SK-N-MC (cell line): ENCODE measurements at regions not wholly inside any gene's neighbourhood (a gene's known extent, or its start where the extent isn't known, plus 50 kb on each side); places are given as distances from the start of the nearest gene placed in this dataset.
A peak's percentile ranks its signal among the peaks of the same experiment; 100 is the strongest.

ENCODE experiments used
- DNase-seq: peaks from one replicate; pipeline ENCODE4 v3.0.0-alpha.2; 2011; ENCODE audit warnings: low read depth, low spot score
- H3K27ac ChIP-seq: fragments of 200-600 bp; sonication (generic); 2 replicates; pipeline ENCODE4 v1.5.1; 2016; ENCODE audit warnings: mixed run types
- H3K36me3 ChIP-seq: fragments of 200-600 bp; sonication (generic); 2 replicates; pipeline ENCODE4 v1.6.1; 2017; ENCODE audit warnings: antibody characterized with exemption, low read length, mixed read lengths; ENCODE audit not compliant: insufficient read depth
- H3K4me3 ChIP-seq: fragments of 200-600 bp; sonication (generic); 2 replicates; pipeline ENCODE4 v1.5.1; 2016
- H3K9ac ChIP-seq: fragments of 200-600 bp; sonication (generic); 2 replicates; pipeline ENCODE4 v1.8.0; 2017; ENCODE audit warnings: mixed run types, mixed read lengths; ENCODE audit not compliant: insufficient read length
- H3K9me3 ChIP-seq: fragments of 200-600 bp; sonication (generic); 2 replicates; pipeline ENCODE4 v1.6.1; 2017; ENCODE audit warnings: low read depth, mild to moderate bottlenecking, antibody characterized with exemption, low read length, moderate library complexity, mixed read lengths
- EZH2 ChIP-seq: fragments of 200-600 bp; sonication (generic); IDR thresholded peaks from one replicate; pipeline ENCODE4 v1.6.1; 2017; ENCODE audit warnings: antibody characterized with exemption
- FOXP2 ChIP-seq: optimal IDR thresholded peaks from 2 replicates; pipeline ENCODE3; 2011; ENCODE audit warnings: mild to moderate bottlenecking, moderate library complexity; ENCODE audit not compliant: insufficient read depth; ENCODE audit errors: extremely low read length, control extremely low read depth
- POLR2AphosphoS5 ChIP-seq: IDR thresholded peaks from 2 replicates; pipeline ENCODE4 v1.6.1; 2012; ENCODE audit warnings: mild to moderate bottlenecking, low read depth, low read length, borderline replicate concordance

DNA sequence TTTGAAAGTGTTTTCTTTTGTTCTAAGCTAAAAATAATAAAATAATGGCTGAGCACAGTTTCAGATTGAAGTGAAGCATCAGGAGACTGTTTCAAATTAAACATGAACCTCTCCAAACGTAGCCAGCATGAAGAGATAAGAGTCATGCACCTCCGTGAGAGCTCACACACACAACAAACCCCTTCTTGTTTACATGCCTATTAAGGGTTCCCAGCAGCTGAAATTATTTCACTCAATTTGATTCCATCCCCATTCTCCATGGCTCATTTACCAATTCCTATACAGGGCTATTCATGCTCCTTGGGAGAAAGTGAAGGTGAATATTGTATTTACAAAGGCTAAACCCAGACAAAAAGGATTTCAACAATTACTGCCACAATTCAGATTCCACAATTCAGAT lies 954.1 kb upstream of the INTU start:
- TF ChIP-seq FOXP2, result no peak
- no peak for TF ChIP-seq POLR2AphosphoS5
- TF ChIP-seq EZH2, result no peak
- no peaks in the 10 kb centered on the region for H3K36me3 ChIP-seq
- 0 out of 2 replicates have a peak overlapping the region, but pooled peaks have one; percentile 5 for H3K27ac ChIP-seq
- H3K9me3 ChIP-seq, result no peaks in the 10 kb centered on the region
- H3K9ac ChIP-seq, result no peak overlapping the region
- no peak overlapping the region for H3K4me3 ChIP-seq
- no peak for DNase-seq

DNA sequence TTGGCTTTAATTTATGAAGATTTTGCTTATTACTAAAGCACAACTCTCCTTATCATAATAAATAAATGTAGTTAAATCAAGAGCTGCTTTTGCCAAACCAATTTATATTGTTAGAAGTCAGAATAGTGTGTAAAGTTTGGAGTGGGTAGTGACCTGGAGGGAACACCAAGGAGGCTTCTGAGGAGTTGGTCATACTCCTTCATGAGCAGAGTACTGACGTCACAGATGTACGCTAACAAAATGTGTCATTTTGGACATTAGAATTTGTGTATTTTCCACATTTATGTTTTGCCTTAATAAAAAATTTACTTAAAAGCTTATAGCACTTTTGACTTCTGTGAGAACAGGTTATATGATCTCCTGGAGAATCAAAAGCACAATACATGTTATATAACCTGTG lies 953.5 kb upstream of the INTU start:
- Histone ChIP-seq H3K4me3 (no peak overlapping the region), H3K36me3 (no peaks in the 10 kb centered on the region), H3K9ac (no peak overlapping the region), H3K27ac (no peak overlapping the region), H3K9me3 (no peaks in the 10 kb centered on the region)
- TF ChIP-seq FOXP2 (no peak), EZH2 (no peak), POLR2AphosphoS5 (no peak)
- DNase-seq, result no peak

DNA sequence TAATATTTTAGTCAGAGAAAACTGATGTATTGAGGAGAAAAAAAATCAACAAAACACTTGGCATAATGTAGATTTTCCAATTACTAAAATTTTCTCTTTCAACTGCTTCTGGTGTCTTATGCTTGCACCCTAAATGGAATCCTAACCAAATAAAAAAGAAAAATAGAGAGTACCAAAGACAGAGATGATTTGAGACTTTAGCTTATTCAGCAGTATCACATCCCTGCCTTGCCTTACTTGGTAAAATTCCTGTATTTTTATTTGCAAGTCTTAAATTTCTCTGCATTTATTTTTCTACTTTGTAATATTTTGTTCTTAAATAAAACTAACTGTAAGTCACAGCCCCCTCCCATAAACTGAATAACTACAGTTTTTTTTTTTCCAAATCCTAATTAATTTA lies 950.5 kb upstream of the INTU start:
- TF ChIP-seq POLR2AphosphoS5 (no peak), EZH2 (no peak), FOXP2 (no peak)
- H3K4me3 ChIP-seq, result 0 out of 2 replicates have a peak overlapping the region, but pooled peaks have one; percentile 8
- peak overlapping the region; percentile 63; the same call in 1 of the 2 replicates for H3K27ac ChIP-seq
- no peak for DNase-seq
- peak overlapping the region; percentile 25 for H3K9ac ChIP-seq
- H3K36me3 ChIP-seq, result no peaks in the 10 kb centered on the region
- no peaks in the 10 kb centered on the region for H3K9me3 ChIP-seq

DNA sequence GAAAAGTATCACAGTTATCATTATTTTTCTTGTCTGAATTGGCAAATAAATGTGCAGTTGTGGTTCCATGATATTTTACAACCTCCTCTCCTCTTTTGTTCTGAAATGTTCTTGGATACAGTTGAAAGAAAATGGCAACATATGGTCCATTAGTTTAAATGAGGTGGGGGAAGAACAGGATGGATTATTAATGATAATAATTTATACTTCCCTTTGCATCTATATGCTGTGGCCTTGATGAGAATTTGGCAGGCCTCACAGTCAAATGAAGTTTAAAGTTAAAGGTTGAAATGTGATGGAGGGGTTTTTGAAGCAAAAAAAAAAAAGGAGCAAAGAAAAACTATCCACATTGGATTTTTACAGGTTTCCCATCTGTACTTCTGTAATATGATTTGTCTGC lies 946.3 kb upstream of the INTU start:
- H3K27ac ChIP-seq, result no peak overlapping the region
- H3K36me3 ChIP-seq, result peaks cover 4% of the 10 kb centered on the region; the same call in 1 of the 2 replicates
- H3K9me3 ChIP-seq, result no peaks in the 10 kb centered on the region
- no peak for DNase-seq
- TF ChIP-seq POLR2AphosphoS5, result no peak
- TF ChIP-seq FOXP2, result no peak
- TF ChIP-seq EZH2, result no peak
- no peak overlapping the region for H3K9ac ChIP-seq
- H3K4me3 ChIP-seq, result no peak overlapping the region

DNA sequence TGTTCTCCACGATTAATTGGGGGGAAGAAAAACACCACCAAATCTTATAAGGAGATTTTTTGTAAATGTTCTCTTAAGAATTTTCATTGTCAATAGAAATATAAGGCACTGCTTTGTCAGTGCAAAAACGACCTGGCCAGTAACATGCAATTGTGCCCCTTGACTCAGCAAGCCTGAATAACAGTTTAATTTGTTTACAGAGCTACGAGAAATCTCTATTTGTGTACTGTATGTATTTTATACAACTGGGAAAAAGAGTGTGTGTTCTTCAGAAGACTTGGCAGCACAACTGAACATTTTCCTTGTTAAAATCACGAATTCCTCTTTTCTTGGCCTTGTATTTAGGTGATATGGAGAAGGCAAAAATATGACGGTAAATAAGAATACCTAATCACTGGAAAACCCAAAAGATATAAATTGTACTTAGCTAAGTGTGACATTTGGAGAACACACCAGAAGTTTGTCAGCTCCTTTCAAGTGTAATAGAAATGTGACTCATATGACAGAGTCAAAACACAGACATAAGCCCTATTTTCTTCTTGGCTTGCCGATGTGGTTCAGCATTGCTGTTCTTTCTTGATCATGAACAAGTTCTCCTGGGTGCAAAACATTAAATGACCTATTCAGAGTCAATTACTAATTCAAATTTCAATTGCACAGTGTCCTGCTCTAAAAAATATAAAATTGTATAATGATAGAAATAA lies 945.0 kb upstream of the INTU start:
- no peak for DNase-seq
- Histone ChIP-seq H3K36me3 (peaks cover 4% of the 10 kb centered on the region; the same call in 1 of the 2 replicates), H3K27ac (peak overlapping the region; percentile 8; the same call in 1 of the 2 replicates), H3K9ac (no peak overlapping the region), H3K4me3 (no peak overlapping the region), H3K9me3 (no peaks in the 10 kb centered on the region)
- no peak for TF ChIP-seq FOXP2
- no peak for TF ChIP-seq EZH2
- TF ChIP-seq POLR2AphosphoS5, result no peak

DNA sequence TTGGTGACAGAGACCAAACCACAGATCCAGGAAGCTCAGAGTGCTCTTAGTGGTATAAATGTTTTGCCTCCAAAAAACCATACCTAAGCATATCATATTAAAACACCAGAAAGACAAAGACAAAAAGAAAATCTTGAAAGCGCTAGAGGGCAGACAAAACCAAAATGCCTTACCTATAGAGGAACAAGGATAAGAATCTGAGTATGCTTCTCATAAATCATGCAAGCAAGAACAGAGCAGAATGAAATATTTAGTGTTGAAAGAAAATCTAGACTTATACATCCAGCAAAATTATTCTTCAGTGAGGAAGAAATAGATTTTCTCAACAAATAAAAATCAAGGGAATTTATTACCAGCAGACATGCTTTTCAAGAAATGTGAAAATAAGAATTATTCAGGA lies 941.0 kb upstream of the INTU start:
- peaks cover 4% of the 10 kb centered on the region; the same call in 1 of the 2 replicates for H3K36me3 ChIP-seq
- no peak overlapping the region for H3K9ac ChIP-seq
- TF ChIP-seq POLR2AphosphoS5 (no peak), FOXP2 (no peak), EZH2 (no peak)
- H3K4me3 ChIP-seq, result no peak overlapping the region
- no peaks in the 10 kb centered on the region for H3K9me3 ChIP-seq
- no peak overlapping the region for H3K27ac ChIP-seq
- no peak for DNase-seq

DNA sequence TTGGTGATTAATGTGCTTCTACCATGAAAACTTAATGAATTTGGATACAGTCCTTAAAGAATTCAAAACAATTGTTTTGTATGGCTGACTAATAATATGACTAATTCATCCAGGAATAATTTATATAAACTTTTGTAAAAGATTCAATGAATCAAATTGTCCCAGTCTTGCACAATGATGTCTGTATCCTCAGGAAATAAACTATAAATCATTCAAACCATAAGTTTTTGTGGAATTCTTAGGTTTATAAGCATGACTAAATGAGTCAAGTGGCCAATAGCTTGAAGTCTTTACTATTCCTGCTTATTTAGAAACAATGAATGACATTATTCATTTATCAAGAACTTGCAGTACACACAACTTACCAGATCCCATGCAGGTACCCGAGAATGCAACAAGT lies 935.0 kb upstream of the INTU start:
- peak; percentile 32 for DNase-seq
- H3K27ac ChIP-seq, result peak overlapping the region; percentile 5; the same call in 1 of the 2 replicates
- no peak overlapping the region for H3K9ac ChIP-seq
- H3K36me3 ChIP-seq, result no peaks in the 10 kb centered on the region
- H3K9me3 ChIP-seq, result no peaks in the 10 kb centered on the region
- no peak overlapping the region for H3K4me3 ChIP-seq
- TF ChIP-seq FOXP2, result no peak
- TF ChIP-seq POLR2AphosphoS5, result no peak; the same call in 1 of the 2 replicates
- no peak for TF ChIP-seq EZH2

DNA sequence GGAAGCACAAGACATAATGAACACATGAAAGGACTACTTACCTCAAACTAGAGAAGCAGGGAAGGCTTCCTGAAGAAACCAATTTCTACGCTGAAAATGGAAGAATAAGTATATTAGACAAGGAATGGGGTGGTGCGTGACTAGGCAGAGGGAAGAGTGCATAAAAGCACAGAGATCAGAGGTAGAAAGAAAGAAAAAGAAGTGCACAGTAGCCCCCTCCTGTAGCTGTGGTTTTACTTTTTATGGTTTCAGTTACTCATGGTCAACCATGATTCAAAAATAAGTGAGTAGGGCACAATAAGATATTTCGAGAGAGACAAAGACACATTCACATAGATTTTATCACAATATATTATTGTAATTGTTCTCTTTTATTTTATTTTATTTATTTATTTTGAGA lies 934.5 kb upstream of the INTU start:
- Histone ChIP-seq H3K4me3 (no peak overlapping the region), H3K9ac (no peak overlapping the region), H3K9me3 (no peaks in the 10 kb centered on the region), H3K27ac (peak overlapping the region; percentile 5; the same call in 1 of the 2 replicates), H3K36me3 (no peaks in the 10 kb centered on the region)
- no peak for TF ChIP-seq FOXP2
- no peak for TF ChIP-seq POLR2AphosphoS5
- no peak for TF ChIP-seq EZH2
- no peak for DNase-seq

DNA sequence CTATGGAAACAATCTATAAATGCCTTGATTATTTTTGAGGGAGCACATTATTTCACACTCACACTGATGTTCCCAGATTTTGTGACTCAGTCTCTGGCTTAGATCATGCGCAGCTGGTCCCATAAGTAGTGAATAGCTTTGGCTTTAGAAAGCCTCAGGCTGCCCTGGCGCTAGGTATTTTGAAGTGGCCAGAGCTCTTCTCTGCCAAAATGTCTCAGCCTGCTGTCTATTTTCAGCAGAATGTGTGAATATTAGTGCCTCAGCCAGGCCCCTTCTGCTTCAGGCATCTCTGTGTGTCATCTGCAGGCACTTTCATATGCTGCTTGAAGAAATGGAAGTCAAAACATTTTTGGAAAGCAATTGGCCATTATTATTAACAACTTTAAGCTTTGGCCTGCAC lies 931.0 kb upstream of the INTU start:
- no peak overlapping the region for H3K27ac ChIP-seq
- DNase-seq, result no peak
- no peak overlapping the region for H3K4me3 ChIP-seq
- no peaks in the 10 kb centered on the region for H3K36me3 ChIP-seq
- H3K9me3 ChIP-seq, result no peaks in the 10 kb centered on the region
- TF ChIP-seq FOXP2 (no peak), EZH2 (no peak), POLR2AphosphoS5 (no peak)
- no peak overlapping the region for H3K9ac ChIP-seq
